Tibial nerve (tissue), 4 donors: ENCODE measurements at regions not wholly inside any gene's neighbourhood (a gene's known extent, or its start where the extent isn't known, plus 50 kb on each side); places are given as distances from the start of the nearest gene placed in this dataset.

Experiments used
- DNase-seq, 2 donors: peaks; one replicate each; pipeline ENCODE4 v3.0.0-alpha.2; 2019; ENCODE audit warnings: low spot score in 2 of 2
- H3K27ac ChIP-seq, 4 donors: fragments of 200-600 bp; sonication (generic) in 3 of 4; one replicate each; pipeline ENCODE4 v1.5.1; 2017 to 2019; ENCODE audit warnings: mild to moderate bottlenecking in 1 of 4
- H3K27me3 ChIP-seq, 2 donors: fragments of 200-600 bp; sonication (generic) in 1 of 2; one replicate each; pipeline versions ENCODE4 v1.5.1 to v1.6.0; 2017 to 2019
- H3K36me3 ChIP-seq, 3 donors: fragments of 200-600 bp; sonication (generic); one replicate each; pipeline ENCODE4 v1.5.1; 2018 to 2019
- H3K4me1 ChIP-seq, 4 donors: fragments of 200-600 bp; sonication (generic) in 3 of 4; one replicate each; pipeline ENCODE4 v1.5.1; 2017 to 2019
- H3K4me3 ChIP-seq, 4 donors: fragments of 200-600 bp; sonication (generic) in 3 of 4; one replicate each; pipeline ENCODE4 v1.5.1; 2017 to 2019; ENCODE audit warnings: mild to moderate bottlenecking in 1 of 4, moderate library complexity in 1 of 4
- H3K9me3 ChIP-seq, 4 donors: fragments of 200-600 bp; sonication (generic) in 3 of 4; one replicate each; pipeline ENCODE4 v1.5.1; 2017 to 2019
- CTCF ChIP-seq, 5 experiments: fragments of 200-600 bp in 3 of 5; fragments of 450-650 bp in 2 of 5; sonication (generic) in 3 of 5; IDR thresholded peaks; one replicate each; pipeline ENCODE4 v1.5.1; 2016 to 2019; ENCODE audit warnings: antibody characterized with exemption in 5 of 5, mild to moderate bottlenecking in 3 of 5, moderate library complexity in 2 of 5
- EP300 ChIP-seq, 2 donors: sonication (generic); formaldehyde crosslinking; IDR thresholded peaks; one replicate each; pipeline ENCODE4 v1.6.1; 2017; ENCODE audit warnings: antibody characterized with exemption in 2 of 2, mild to moderate bottlenecking in 1 of 2
- POLR2A ChIP-seq, 2 donors: fragments of 450-650 bp; IDR thresholded peaks; one replicate each; pipeline ENCODE4 v1.6.1; 2017; ENCODE audit warnings: antibody characterized with exemption in 2 of 2, mild to moderate bottlenecking in 2 of 2, moderate library complexity in 2 of 2
- WGBS, 2 donors: methylation state at CpG; one replicate each; pipeline ENCODE4 v1.1.5; 2018; 5-methylcytosine and 5-hydroxymethylcytosine counted together

GRCh38 chr3:30187366-30187765 lies 419.0 kb upstream of the TGFBR2 start:
- Histone ChIP-seq H3K4me1 (peaks cover 0 to 10% (median 0%) of the 10 kb centered on the region in 4 donors), H3K27ac (no peak overlapping the region), H3K4me3 (no peak overlapping the region), H3K27me3 (no peaks in the 10 kb centered on the region), H3K36me3 (no peaks in the 10 kb centered on the region), H3K9me3 (no peaks in the 10 kb centered on the region)
- WGBS, 2 donors = 98 to 100% methylated on average over 2 of the region's 2 CpGs
- TF ChIP-seq CTCF (IDR thresholded peaks at IDR 0.05) (no peak), POLR2A (IDR thresholded peaks at IDR 0.05) (no peak), EP300 (IDR thresholded peaks at IDR 0.05) (no peak)
- DNase-seq = no peak

DNA sequence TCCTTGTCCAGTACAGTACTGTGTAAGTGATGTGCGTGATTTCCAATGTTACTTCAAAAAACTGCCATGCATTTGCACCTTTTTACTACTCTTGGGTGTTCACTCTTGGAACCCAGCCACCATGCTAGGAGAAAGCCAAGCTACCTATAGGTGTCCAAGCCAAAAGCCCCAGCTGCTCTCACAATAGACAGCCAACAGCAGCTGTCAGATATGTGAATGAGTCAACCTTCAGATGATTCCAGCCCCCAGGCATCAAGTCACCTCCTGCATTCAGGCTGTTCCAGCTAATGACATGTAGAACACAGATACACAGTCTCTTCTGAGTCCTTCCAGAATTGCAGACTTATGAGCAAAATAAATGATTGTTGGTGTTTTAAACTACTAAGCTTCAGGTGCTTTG lies 417.7 kb upstream of the TGFBR2 start:
- WGBS, 2 donors = 96 to 100% methylated on average over 1 of the region's 1 CpG
- Histone ChIP-seq H3K4me3 (no peak overlapping the region), H3K36me3 (no peaks in the 10 kb centered on the region), H3K27me3 (no peaks in the 10 kb centered on the region), H3K9me3 (no peaks in the 10 kb centered on the region), H3K27ac (no peak overlapping the region), H3K4me1 (no peaks in the 10 kb centered on the region)
- TF ChIP-seq POLR2A (IDR thresholded peaks at IDR 0.05) = no peak
- TF ChIP-seq CTCF (IDR thresholded peaks at IDR 0.05) = no peak
- no peak for TF ChIP-seq EP300 (IDR thresholded peaks at IDR 0.05)
- DNase-seq = no peak

GRCh38 chr3:30189900-30190299 lies 416.5 kb upstream of the TGFBR2 start:
- no peaks in the 10 kb centered on the region for H3K27me3 ChIP-seq
- 44 to 62% methylated on average over 3 of the region's 3 CpGs for WGBS, 2 donors
- no peaks in the 10 kb centered on the region for H3K4me1 ChIP-seq
- no peak overlapping the region for H3K27ac ChIP-seq
- TF ChIP-seq CTCF (IDR thresholded peaks at IDR 0.05) = no peak
- no peak for TF ChIP-seq EP300 (IDR thresholded peaks at IDR 0.05)
- TF ChIP-seq POLR2A (IDR thresholded peaks at IDR 0.05) = no peak
- no peak overlapping the region for H3K4me3 ChIP-seq
- DNase-seq = no peak
- H3K9me3 ChIP-seq = no peaks in the 10 kb centered on the region
- H3K36me3 ChIP-seq = no peaks in the 10 kb centered on the region

DNA sequence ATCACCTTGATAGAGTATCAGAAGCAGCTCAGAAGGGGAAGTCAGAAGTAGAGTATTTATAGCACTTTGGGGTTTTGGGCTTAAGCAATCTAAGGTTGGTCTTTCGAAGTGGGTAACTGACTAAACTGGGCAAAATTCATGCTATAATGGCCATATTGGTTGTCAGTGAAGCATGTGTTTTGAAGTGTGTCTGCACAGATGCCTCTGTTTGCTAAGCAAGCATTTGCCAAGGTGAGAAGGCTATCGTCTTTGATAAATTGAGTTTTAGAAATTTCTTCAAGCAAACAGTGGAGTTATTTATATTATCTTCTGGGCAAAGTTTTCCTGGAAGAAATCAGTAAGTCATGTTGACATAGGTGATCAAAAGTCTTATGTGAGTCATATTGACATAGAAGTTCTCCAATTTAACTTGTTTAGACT lies 412.8 kb upstream of the TGFBR2 start:
- 44 to 66% methylated on average over 2 of the region's 2 CpGs for WGBS, 2 donors
- Histone ChIP-seq H3K4me3 (no peak overlapping the region), H3K36me3 (no peaks in the 10 kb centered on the region), H3K4me1 (peaks cover 0 to 11% (median 0%) of the 10 kb centered on the region in 4 donors), H3K9me3 (no peaks in the 10 kb centered on the region), H3K27ac (no peak overlapping the region), H3K27me3 (no peaks in the 10 kb centered on the region)
- TF ChIP-seq EP300 (IDR thresholded peaks at IDR 0.05) = no peak
- DNase-seq = no peak

DNA sequence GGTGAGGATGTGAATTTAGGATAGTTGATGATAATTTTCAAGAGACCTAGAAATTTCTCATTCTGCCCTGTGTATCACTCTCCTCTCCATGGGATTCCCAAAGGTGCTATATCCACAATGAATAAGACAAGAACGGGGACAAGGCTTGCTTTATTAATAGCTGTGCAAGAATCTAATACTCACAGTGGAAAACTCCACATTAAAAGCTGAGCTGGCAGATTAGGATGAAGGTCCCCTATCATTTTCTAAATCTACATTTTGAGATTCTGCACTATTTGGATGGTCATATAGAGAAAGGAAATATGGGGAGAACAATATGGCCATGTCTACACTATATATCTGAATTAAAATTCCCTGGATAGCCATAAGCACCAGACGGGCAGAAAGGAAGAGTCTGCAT lies 411.0 kb upstream of the TGFBR2 start:
- H3K4me3 ChIP-seq = no peak overlapping the region

More for the DNA sequence above, 411.0 kb upstream of the TGFBR2 start:
- Histone ChIP-seq H3K27ac (no peak overlapping the region), H3K36me3 (no peaks in the 10 kb centered on the region), H3K4me1 (peaks cover 0 to 24% (median 2%) of the 10 kb centered on the region in 4 donors), H3K9me3 (no peaks in the 10 kb centered on the region), H3K27me3 (no peaks in the 10 kb centered on the region)
- DNase-seq = no peak
- WGBS, 2 donors = 62 to 71% methylated on average over 2 of the region's 2 CpGs
- TF ChIP-seq POLR2A (IDR thresholded peaks at IDR 0.05) (no peak), CTCF (IDR thresholded peaks at IDR 0.05) (no peak), EP300 (IDR thresholded peaks at IDR 0.05) (no peak)
